HG02798 (cell line): ENCODE measurements at regions not wholly inside any gene's neighbourhood (a gene's known extent, or its start where the extent isn't known, plus 50 kb on each side); places are given as distances from the start of the nearest gene placed in this dataset.

Source experiments
- ATAC-seq: cut with Tn5 transposase; IDR thresholded peaks from one replicate; pipeline ENCODE4 v1.9.1; 2021; ENCODE audit warnings: mild to moderate bottlenecking; ENCODE audit not compliant: unreplicated experiment, poor library complexity

DNA sequence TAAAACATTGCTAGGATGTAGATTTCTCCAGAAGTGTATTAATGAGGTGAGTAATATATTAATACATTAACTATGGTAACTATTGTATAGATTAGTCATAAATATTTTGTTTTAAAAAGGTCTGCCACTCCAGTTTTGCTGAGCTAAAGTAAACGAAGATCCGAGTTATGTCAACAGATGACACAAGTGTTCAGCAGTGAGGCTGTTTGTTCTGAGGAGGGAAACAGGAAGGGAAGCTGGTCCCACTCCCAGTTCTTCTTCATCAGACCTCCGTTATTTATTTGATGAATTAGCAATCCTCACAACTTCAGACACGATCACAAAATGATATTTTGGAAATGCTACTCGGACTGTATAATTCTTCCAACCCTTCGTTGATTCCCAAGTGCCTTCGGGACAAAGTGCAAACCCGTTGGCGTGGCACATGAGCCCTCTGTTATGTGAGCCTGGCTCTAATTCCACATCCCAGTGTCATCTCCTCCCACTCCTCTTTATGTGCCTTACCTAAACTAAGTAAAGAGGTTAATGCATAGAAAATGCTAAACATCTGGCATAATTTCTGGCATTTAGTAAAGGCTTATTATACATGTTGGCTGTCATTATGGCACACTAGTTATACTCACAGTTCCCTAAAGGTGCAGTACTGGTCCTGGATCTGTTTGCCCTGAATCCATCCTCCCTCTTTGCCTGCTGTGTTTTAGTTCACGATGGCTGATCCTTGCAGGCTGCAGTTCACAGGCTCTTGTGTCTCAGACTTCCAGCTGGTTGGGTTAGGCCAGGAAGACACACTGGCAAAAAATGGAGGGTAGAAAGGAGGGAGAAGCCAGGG lies 190.6 kb upstream of the LNX1 start:
- no peak for ATAC-seq

DNA sequence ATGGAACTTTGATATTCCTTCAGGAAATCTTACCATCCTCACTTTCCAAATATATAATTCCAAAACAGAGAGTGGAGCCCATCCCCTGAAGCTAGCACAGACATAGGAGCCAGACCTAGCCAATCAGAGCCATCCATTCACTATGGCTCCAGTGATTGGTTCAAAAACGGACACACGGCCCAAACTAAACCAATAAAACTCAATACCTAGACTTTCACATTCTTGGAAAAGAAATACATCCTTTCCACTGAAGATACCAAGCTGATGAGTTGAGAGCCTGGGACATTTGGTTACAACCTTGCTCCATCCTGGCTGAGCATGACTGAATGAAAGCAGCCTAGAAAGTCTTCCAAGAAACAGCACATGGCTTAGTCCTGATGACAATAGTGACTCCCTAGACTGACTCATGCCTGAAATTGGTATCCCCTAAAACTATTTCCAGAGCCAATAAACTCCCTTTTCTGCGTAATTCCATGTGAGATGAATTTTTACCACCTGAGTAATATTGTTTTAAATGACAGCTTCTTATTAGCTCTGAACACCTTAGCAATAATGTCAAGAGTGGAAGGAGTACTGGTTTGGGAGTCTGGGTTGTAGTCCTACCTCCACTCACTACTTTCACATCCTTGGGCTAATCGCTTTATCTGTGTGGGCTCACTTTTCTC lies 189.6 kb upstream of the LNX1 start:
- no peak for ATAC-seq

DNA sequence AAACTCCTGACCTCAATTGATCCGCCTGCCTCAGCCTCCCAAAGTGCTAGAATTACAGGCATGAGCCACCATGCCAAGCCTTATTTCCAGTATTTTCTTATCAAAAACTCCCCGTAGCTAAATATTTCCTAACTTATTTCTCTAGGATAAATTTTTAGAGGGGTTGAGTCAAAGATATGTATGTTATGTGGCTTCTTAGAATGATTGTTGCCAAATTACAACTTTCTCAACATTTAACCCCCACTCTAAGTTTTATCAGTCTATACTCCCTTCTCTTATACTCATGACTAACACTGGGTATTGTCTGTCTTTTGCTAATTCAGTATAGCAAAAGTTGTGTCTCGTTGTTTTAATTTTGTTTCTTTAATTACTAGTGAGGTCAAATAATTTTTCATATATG lies 187.7 kb upstream of the LNX1 start:
- ATAC-seq: no peak

DNA sequence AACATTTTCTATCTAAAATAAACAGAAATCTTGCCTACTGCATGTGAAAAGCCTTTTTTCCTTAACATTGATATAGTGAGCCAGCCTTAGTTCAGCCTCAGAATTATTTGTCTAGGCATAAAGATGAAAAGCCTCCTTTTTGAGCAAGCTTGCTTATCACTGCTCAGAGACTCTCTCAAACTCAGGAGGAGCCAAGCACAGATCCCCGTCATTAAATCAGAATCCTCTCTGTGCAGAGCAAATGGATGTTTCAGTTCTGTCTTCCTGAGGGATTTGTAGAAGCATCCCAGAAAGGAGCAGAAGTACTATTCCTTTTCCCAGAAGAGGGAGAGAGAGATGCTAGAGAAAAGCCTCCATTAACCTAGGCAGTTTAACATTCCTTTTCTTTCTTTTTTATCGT lies 186.9 kb upstream of the LNX1 start:
- ATAC-seq: no peak

DNA sequence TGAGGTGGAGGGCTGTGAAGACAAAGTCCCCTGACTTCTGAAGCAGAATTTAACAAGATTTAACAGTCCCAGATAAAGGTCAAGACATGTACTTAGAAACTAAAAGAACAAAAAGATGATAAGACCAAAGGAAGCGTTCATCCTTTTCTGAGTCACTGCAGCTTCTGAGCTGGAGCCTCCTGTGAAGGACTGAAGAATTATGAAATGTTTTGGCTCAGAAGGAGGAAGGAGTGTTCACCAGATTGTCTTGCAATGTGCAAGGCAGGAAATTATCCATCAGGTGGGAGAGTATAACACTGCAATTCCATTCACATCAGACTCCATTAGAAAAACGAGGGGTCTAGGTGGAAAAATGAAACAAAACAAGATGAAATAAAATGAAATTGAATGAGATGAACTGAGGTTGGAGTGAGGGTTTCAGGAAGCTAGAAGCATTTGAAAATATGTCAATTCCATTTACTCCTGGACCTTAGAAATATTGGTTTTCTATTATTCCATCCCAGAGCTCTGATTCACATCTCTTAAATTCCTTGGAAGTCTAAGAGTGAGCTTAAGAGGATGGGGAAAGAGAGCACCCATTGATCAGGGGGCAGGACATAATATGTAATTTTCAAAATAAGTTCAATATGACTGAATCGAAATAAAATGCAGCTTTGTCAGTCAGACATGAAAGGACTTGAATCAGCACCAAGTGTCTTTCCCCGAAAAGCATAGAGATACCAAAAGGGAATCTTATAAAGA lies 186.1 kb upstream of the LNX1 start:
- no peak for ATAC-seq

DNA sequence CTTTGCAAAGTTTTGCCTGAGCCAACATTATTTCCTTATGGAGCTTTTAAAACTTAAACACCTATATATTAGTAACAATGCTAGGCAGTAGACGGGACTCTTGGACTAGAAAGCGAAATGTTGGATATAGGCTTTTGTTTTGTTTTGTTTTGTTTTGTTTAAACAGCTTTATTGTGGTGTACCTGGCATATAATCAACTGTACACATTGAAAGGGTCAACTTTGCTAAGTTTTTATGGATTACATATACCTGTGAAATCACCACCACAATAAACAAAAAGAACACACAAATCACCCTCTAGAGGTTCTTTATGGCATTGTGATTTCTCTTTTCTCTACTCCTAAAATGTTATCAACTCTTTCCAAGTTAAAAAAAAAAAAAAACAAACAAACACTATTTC lies 184.9 kb upstream of the LNX1 start:
- no peak for ATAC-seq

DNA sequence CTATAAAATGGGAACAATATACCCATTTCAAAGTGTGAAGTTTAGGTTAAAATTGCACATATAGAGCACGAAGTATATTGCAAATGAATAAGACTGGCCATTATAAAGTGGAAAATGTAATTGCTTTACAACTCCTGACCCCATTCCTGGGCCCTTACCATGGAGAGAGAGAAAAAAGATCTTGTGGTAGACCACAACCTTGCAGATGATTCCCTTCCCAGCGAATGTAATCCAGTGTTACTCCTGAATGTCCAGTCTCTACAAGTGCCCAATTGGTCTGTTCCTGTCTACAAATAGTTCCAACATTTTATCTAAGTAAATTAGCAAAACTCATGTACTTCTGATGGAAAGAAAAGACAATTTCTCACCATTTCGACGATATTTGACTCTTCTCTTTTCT lies 184.1 kb upstream of the LNX1 start:
- no peak for ATAC-seq

DNA sequence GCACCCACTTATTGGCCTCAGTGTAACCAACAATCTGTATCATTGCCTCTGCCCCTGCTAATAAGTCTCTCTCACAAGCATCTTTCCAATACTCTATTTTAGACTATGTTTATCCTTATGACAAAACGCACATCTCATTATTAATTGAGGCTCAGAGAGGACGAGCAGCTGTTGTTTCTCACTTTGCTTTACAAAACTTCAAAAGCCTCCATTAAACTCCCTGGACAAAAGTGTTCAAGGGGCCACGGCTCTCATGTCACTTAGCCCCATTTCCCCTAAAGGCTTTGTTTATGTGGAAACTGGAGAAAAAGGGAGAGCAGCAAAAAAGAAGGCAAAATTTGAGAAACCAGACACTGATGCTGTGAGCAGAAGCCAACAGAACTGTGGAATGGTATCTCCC lies 180.0 kb upstream of the LNX1 start:
- no peak for ATAC-seq

DNA sequence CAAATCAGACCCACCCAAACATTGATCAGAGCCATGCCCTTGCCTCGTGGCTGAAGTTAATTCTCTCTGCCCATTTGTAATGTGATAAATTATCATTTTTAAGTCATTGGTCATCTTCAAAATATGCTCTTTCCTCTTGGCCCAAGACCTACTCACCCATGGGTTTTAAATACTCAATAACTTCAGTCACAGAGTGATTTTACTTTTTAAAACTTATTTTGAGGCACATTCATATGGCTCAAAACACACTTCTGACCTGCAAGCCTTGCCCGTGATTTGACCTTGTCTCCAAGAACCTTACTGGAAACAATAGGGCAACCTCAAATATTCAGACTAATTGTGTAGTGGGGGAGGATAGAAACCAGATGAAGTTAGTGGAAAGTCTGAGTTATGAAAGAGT lies 176.2 kb upstream of the LNX1 start:
- ATAC-seq: no peak

DNA sequence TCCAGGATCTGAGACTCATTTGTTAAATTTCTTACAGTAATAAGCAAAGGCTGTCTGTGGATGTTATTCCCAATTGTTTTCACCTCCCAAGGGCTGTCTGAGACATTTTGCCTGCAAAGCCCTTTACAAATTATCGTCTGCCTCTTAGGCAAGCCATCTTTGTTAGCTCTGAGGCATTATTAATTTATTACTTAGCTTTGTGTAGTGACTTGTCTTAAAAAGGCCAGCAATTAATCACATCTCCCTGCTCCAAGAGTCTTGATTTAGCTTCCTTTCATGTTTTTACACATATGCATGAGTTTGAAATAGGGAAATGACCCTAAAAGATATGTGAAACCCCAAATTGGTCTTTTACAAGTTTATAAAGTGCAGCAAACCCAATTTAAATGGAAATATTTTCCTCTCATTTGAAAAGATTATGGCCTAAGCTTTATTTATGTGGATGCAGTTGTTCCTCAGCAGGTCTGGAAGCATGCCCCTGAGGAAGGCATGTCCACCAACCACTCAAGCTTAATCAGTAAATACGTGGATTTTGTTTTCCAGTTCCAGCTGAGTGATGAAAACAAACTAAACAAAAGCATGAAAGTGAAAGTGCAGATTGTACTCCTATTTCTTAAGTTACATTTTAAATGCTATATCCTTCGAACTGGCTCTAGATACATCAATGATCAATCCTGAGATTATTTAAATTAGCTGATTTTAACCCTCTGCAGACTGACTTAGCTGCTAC lies 173.6 kb upstream of the LNX1 start:
- no peak for ATAC-seq

DNA sequence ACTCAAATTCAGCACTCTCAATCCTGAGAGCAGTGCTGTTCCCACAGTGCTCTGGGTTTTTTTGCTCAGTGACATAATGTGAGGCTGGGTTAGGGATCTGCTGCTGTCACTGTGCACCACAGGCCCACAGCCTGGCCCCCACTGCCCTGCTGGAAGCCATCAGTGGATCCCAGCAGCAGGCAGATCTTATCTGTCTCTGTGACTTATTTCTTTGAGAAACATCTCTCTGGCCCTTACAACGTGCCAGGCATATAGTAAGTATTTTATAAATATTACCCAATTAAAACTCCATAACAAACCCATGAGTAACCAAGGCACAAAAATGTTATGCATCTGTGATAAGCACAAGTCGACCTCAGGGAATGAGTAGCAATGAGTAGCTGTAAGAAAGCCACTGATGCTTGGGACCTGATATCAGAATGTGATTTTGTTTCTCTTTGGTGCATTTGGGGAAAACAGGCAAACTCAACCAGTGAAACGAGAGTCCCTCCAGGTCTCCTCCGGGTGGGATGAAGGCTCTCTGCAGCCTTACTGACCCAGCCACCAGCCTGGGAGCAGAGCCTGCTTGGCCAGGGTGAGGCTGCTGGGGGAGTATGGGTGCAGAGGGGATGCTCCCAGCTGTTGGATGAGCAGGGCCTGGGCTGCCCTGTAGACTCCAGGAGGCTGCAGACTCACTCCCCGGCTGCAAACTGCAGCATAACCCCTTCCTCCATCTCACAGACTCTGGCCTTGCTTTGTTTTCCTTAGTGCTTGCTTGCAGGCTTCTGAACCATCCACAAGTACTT lies 172.7 kb upstream of the LNX1 start:
- ATAC-seq: no peak

DNA sequence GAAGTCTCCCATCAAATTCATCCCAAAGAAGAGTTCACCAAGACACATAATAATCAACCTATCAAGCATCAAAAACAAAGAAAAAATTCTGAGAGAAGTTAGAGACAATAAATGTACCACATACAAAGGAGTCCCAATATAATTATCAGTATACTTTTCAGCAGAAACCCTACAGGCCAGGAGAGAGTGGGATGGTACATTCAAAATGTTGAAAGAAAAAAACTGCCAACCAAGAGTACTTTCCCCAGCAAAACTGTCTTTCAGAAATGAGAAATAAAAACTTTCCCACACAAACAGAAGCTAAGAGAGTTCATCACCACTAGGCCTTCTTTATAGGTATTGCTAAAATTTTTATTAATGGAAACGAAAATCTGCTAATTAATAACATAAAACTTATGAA lies 164.4 kb upstream of the LNX1 start:
- no peak for ATAC-seq

DNA sequence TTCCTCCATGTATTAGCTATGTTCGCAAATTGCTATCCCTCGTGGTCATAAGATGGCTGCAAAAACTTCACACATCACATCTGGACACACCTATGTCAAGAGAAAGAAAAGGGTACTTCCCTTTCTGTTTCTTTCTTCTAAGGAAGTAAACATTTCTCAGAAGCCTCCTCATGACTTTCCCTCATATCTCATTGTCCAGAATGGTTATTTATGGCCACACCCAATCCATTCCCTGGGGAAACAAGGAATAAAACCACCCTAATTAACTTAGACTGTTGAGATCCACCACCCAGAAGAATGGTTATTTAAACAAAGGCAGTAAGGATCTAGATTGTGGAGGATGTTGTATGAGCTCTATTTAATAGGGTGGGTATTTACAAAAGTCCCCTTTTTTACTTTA lies 160.8 kb upstream of the LNX1 start:
- ATAC-seq: no peak

DNA sequence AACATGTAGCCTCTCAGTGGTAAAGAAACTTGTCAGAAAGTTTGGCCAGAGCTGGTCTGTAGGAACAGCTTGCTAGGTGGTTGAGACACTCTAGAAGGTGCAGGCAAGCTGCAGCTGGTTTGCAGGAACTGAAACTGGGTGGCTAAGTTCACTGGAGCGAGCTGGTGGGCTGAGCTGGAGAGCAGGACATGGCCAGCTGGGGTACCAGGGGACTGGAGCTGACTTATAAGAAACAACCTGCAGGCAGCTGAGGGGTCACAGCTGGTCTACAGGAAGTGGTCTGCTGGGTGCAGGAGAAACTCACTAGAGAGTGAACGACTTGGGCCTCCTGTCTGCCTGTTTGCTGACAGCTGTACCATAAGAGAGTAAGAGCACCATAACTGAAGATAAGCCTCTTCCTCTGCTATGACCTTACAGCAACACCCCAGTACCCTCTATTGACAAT lies 157.1 kb upstream of the LNX1 start:
- ATAC-seq: peak; percentile 95

DNA sequence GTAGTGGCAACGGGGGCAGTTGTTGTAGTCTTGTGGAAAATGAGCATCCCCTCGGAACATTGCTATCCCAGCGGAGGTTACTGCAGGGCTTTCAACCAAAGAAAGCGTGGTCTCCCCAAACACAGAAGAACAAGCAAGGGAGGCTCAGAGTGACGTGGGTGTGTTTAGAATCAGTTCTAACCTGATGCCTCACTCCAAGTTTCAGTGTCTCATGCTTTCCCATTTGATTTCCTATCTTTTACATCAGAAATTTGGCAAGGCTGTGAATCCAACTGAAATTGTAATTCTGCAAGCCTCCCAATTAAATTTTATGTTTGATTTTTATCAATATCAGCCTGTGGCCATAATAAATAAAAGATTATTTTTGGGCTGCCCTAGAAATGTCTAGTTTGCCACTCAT lies 156.1 kb upstream of the LNX1 start:
- ATAC-seq: no peak

DNA sequence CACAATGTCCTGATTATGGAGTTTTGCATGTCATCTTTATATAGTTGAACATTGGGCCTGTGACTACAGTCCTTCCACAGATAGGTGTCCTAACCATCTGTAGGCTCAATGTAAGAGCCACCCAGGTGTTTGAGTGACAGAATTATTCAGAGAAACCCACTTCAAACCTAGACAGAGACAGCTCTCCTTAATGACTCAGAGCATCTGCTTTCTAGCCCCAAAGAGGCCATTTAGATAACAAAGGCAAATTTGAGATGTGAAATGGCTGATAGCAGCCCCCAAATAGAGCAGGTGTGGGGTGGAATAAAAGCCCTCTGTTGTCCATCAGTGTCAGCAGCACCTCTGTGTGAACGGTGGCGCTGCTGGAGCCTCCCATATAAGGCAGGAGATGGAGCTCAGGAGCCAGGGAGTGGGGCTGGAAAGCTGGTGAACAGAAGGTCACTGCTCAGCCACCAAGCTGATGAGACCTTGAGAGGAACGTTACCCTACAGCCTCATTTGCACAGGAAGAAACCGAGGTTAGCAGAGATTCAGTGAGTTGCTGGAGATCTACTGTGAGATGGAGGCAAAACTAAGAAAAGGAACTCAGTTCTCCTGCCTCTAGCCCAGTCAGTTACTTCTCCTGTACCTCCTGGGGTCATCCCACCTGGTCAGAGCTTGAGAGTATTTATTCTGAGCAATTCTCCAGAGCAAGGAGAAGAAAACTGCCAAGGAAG lies 153.3 kb upstream of the LNX1 start:
- no peak for ATAC-seq

DNA sequence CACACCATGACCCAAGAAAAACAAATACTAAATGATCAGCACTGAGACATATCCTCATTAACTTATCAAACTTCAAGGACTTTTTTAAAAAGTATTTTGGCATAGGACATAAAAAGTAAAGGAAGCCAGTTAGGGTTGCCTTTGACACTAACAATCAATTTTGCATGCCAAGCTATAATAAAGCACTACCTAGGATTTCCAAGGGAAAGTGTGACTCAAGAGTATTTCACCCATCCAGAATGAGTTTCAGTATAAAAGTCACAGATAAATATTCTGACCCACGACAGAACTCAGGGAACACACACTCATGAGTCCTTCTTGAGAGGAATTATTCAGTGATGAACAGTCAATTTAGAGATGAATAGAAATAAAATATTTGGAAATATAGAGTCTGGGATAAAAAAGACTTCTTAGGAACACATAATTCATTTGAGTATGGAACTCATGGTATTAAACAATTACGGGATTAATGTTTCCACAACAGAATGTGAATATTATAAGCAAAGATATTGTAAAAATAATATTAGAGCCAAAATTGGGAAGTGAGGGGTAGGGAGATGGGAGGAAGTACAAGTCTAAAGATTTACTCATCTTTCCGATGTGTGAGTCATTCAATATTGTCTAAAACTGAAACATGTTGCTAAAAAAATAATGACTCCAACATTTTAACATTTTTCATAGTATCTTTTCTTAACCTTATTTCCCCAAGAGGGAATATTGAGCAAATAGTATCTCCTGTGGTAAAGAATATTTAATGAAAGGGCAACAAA lies 143.5 kb upstream of the LNX1 start:
- ATAC-seq: no peak

DNA sequence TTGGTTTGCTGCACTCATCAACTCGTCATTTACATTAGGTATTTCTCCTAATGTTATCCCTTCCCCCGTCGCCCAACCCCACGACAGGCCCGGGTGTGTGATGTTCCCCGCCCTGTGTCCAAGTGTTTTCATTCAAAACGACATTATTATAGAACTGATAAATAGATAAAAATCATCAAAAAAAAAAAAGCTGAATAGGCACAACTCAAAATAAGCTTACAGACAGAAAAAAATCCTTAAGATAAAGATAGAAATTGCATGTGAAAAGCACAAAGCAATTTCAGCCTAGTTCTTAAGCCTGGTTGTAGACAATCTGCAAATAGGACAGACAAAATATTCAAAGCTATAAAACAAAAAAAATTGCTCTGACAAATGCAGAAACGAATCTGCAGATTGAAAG lies 142.9 kb upstream of the LNX1 start:
- no peak for ATAC-seq

DNA sequence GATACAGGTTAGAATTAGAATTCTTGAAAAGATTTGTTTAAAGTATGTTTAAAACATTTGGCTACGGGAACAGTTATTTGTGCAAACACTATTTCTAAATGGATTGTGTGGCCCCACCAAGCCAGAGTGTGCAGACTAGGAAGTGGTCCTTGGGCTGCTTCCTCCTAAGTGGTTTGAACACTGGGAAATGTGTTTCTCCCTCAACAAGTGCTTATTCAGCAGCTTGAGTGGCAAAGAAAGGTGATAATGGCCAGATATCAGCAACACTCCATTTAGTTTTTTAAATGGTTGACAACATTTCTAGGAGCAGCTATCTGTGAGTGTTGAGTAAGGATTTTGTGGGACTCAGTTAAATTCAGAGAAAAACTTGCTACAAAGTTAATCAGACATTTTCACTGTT lies 141.4 kb upstream of the LNX1 start:
- ATAC-seq: no peak
